Uterus (tissue), 3 donors: ENCODE measurements at regions not wholly inside any gene's neighbourhood (a gene's known extent, or its start where the extent isn't known, plus 50 kb on each side); places are given as distances from the start of the nearest gene placed in this dataset.
"Not testable (repeated sequence)": the region's sequence is repeated elsewhere in the genome, so short reads cannot be mapped to it uniquely, and the experiment has no call there.

ENCODE experiments used
- DNase-seq, 2 donors: peaks; one replicate each; pipeline ENCODE4 v3.0.0-alpha.2; 2019 to 2020
- H3K27ac ChIP-seq, 2 donors: fragments of 200-600 bp; sonication (generic); 1 replicate in 1 of 2; 2 replicates in 1 of 2; pipeline ENCODE4 v1.5.1; 2016 to 2018
- H3K27me3 ChIP-seq, 2 donors: fragments of 200-600 bp; sonication (generic); one replicate each; pipeline ENCODE4 v1.5.1; 2018 to 2019; ENCODE audit warnings: control low read depth in 1 of 2
- H3K36me3 ChIP-seq, 2 donors: fragments of 200-600 bp; sonication (generic); one replicate each; pipeline ENCODE4 v1.5.1; 2019; ENCODE audit warnings: control low read depth in 1 of 2
- H3K4me1 ChIP-seq, 2 donors: fragments of 200-600 bp; sonication (generic); one replicate each; pipeline ENCODE4 v1.5.1; 2018 to 2019; ENCODE audit warnings: control low read depth in 1 of 2
- H3K4me3 ChIP-seq, 2 donors: fragments of 200-600 bp; sonication (generic); 1 replicate in 1 of 2; 2 replicates in 1 of 2; pipeline ENCODE4 v1.5.1; 2018 to 2019; ENCODE audit warnings: mild to moderate bottlenecking in 1 of 2
- H3K9me3 ChIP-seq, 2 donors: fragments of 200-600 bp; sonication (generic); one replicate each; pipeline ENCODE4 v1.5.1; 2019; ENCODE audit warnings: control low read depth in 1 of 2
- CTCF ChIP-seq, 4 experiments: fragments of 200-600 bp in 2 of 4; fragments of 450-650 bp in 2 of 4; sonication (generic) in 2 of 4; IDR thresholded peaks; one replicate each; pipeline ENCODE4 v1.5.1; 2016 to 2019; ENCODE audit warnings: antibody characterized with exemption in 4 of 4, mild to moderate bottlenecking in 2 of 4, moderate library complexity in 1 of 4
- POLR2A ChIP-seq, 2 donors: fragments of 450-650 bp; IDR thresholded peaks; one replicate each; pipeline ENCODE4 v1.6.1; 2016; ENCODE audit warnings: antibody characterized with exemption in 2 of 2, mild to moderate bottlenecking in 1 of 2, moderate library complexity in 1 of 2
- intact Hi-C: fragments of 100-400 bp; cut with DNase I; formaldehyde crosslinking; loops from one replicate; pipeline ENCODE4 v1.15.1; 2023; ENCODE audit warnings: low total_unique reads
- donor health status: DM: yes; HTN: yes; CAD: no.

- DNase-seq, H3K36me3 ChIP-seq, H3K4me3 ChIP-seq, H3K9me3 ChIP-seq, H3K27ac ChIP-seq, intact Hi-C loops, H3K4me1 ChIP-seq, H3K27me3 ChIP-seq: not testable (repeated sequence)
Observed at GRCh38 chr20:18876394-18876793, 62.8 kb downstream of the SCP2D1 start.

GRCh38 chr20:18879262-18879661 lies 65.7 kb downstream of the SCP2D1 start:
- Histone ChIP-seq H3K27ac (no peak overlapping the region), H3K36me3 (no peaks in the 10 kb centered on the region), H3K4me1 (no peaks in the 10 kb centered on the region), H3K9me3 (no peaks in the 10 kb centered on the region), H3K4me3 (no peak overlapping the region), H3K27me3 (no peaks in the 10 kb centered on the region)
- TF ChIP-seq POLR2A (IDR thresholded peaks at IDR 0.05) (no peak), CTCF (IDR thresholded peaks at IDR 0.05) (no peak)
- intact Hi-C loops, result no loop called here
- DNase-seq, result no peak

GRCh38 chr20:18886756-18887155 lies 73.2 kb downstream of the SCP2D1 start:
- intact Hi-C loops, result no loop called here
- TF ChIP-seq POLR2A (IDR thresholded peaks at IDR 0.05) (no peak), CTCF (IDR thresholded peaks at IDR 0.05) (no peak)

GRCh38 chr20:18901980-18902737 lies 88.6 kb downstream of the SCP2D1 start:
- intact Hi-C loops, result no loop called here
- Histone ChIP-seq H3K27me3 (no peaks in the 10 kb centered on the region), H3K27ac (peak overlapping the region in 1 of 2 donors; percentile 46), H3K36me3 (no peaks in the 10 kb centered on the region), H3K4me1 (peaks cover 0 to 11% of the 10 kb centered on the region in 2 donors), H3K4me3 (no peak overlapping the region), H3K9me3 (no peaks in the 10 kb centered on the region)
- TF ChIP-seq POLR2A (IDR thresholded peaks at IDR 0.05) (no peak), CTCF (IDR thresholded peaks at IDR 0.05) (no peak)
- peak in 1 of 2 donors; percentile 36 for DNase-seq

More at GRCh38 chr20:18886756-18887155, 73.2 kb downstream of the SCP2D1 start:
- Histone ChIP-seq H3K27ac (no peak overlapping the region), H3K9me3 (no peaks in the 10 kb centered on the region), H3K36me3 (no peaks in the 10 kb centered on the region), H3K27me3 (no peaks in the 10 kb centered on the region), H3K4me1 (no peaks in the 10 kb centered on the region), H3K4me3 (no peak overlapping the region)
- no peak for DNase-seq

GRCh38 chr20:18904192-18904591 lies 90.6 kb downstream of the SCP2D1 start:
- Histone ChIP-seq H3K36me3 (no peaks in the 10 kb centered on the region), H3K27me3 (no peaks in the 10 kb centered on the region), H3K9me3 (no peaks in the 10 kb centered on the region), H3K4me1 (peaks cover 0 to 11% of the 10 kb centered on the region in 2 donors), H3K27ac (no peak overlapping the region), H3K4me3 (no peak overlapping the region)
- intact Hi-C loops, result no loop called here
- TF ChIP-seq CTCF (IDR thresholded peaks at IDR 0.05) (no peak), POLR2A (IDR thresholded peaks at IDR 0.05) (no peak)
- no peak for DNase-seq
